GM12878 (cell line): ENCODE measurements at regions not wholly inside any gene's neighbourhood (a gene's known extent, or its start where the extent isn't known, plus 50 kb on each side); places are given as distances from the start of the nearest gene placed in this dataset.

ENCODE experiments used
- BHLHE40 ChIP-seq, 2 experiments: fragments of 450-650 bp in 1 of 2; IDR thresholded peaks; 2 replicates each; pipeline ENCODE4 v1.6.1; 2011 to 2017; ENCODE audit warnings: low read depth in 2 of 2, borderline replicate concordance in 1 of 2, improper control_type of control experiment in 1 of 2, low read length in 1 of 2, mild to moderate bottlenecking in 1 of 2
- DPF2 ChIP-seq: fragments of 450-650 bp; IDR thresholded peaks from 2 replicates; pipeline ENCODE4 v1.6.1; 2017; ENCODE audit warnings: mild to moderate bottlenecking
- GABPA ChIP-seq: IDR thresholded peaks from 2 replicates; pipeline ENCODE4 v1.6.1; 2014; ENCODE audit warnings: antibody characterized with exemption, low read depth, mild to moderate bottlenecking, inconsistent platforms
- TCF12 ChIP-seq: IDR thresholded peaks from 2 replicates; pipeline ENCODE4 v1.6.1; 2011; ENCODE audit warnings: low read depth, mild to moderate bottlenecking, low read length
- TCF7 ChIP-seq: IDR thresholded peaks from 2 replicates; pipeline ENCODE4 v1.6.1; 2014; ENCODE audit warnings: antibody characterized with exemption, borderline replicate concordance
- TF ChIP-seq, protein P1 (sequence below), 3 experiments: IDR thresholded peaks in 2 of 3; conservative IDR thresholded peaks in 1 of 3; 2 replicates each; pipeline ENCODE4 v1.5.1; 2011; ENCODE audit warnings: low read depth in 3 of 3, low read length in 3 of 3, mild to moderate bottlenecking in 3 of 3, control low read depth in 2 of 3, moderate library complexity in 2 of 3, inconsistent platforms in 1 of 3, mixed read lengths in 1 of 3; ENCODE audit not compliant: control insufficient read depth in 2 of 3, insufficient read depth in 1 of 3; ENCODE audit errors: extremely low read depth in 1 of 3

DNA sequence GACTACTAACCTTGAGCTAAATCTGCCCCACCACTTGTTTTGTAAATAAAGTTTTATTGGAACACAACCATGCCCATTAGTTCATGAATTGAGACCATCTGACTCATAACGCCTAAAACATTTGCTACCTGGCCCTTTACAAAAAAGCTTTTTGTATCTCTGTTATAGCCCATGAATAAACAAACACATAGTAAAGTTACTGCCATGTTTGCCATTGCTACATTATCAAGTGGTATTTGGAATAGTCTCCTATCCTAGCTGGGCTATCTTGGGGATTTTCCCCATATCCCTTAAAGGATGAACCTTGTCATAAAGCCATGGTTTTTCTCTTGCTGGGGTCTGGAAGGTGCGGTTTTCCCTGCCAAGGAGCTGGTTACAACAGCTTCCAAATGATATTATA, 112.3 kb downstream of the FAM9B start:
- no peak for TF ChIP-seq BHLHE40 (IDR thresholded peaks at IDR 0.05; ENCODE audit: borderline replicate concordance in 1 of 2, low read depth in 2 of 2, low read length in 1 of 2)
- no peak for TF ChIP-seq DPF2
- TF ChIP-seq, protein P1, sequence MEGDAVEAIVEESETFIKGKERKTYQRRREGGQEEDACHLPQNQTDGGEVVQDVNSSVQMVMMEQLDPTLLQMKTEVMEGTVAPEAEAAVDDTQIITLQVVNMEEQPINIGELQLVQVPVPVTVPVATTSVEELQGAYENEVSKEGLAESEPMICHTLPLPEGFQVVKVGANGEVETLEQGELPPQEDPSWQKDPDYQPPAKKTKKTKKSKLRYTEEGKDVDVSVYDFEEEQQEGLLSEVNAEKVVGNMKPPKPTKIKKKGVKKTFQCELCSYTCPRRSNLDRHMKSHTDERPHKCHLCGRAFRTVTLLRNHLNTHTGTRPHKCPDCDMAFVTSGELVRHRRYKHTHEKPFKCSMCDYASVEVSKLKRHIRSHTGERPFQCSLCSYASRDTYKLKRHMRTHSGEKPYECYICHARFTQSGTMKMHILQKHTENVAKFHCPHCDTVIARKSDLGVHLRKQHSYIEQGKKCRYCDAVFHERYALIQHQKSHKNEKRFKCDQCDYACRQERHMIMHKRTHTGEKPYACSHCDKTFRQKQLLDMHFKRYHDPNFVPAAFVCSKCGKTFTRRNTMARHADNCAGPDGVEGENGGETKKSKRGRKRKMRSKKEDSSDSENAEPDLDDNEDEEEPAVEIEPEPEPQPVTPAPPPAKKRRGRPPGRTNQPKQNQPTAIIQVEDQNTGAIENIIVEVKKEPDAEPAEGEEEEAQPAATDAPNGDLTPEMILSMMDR (IDR thresholded peaks at IDR 0.05 in 2 of 3, conservative IDR thresholded peaks at IDR 0.05 in 1 of 3; ENCODE audit: control insufficient read depth in 2 of 3, extremely low read depth in 1 of 3, insufficient read depth in 1 of 3, low read depth in 3 of 3, low read length in 3 of 3) = no peak
- no peak for TF ChIP-seq TCF12
- no peak for TF ChIP-seq TCF7
- no peak for TF ChIP-seq GABPA
